ENCODE measurements at regions not wholly inside any gene's neighbourhood (a gene's known extent, or its start where the extent isn't known, plus 50 kb on each side); places are given as distances from the start of the nearest gene placed in this dataset.

DNA sequence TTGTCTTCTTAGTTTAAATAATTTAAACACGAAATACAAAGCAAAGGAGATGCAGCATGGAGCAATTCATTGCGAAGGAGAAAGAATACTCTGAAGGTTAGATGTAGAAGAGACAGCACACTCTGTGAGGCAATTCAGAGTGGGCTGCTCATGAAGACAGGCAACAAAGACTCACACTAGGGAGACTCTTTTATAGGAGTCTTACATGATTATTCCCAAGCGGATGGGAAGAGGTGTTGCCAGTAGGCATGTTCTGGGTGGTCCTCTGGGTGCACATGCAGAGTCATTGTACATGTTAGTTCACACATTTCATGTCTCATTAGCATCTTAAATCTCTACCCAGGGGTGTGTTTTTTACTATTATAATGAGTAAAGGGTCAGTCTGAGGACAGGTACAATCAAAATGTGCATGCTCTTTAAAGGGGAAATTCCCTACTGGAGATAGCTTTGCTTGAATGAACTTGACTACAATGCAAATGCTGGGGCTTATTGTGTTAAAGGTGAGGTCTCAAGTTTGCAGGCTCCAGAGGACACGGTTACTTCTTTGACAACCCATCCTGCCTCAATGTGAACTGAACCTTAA, 275.5 kb downstream of the CDH19 start:
- TF ChIP-seq, protein P1, sequence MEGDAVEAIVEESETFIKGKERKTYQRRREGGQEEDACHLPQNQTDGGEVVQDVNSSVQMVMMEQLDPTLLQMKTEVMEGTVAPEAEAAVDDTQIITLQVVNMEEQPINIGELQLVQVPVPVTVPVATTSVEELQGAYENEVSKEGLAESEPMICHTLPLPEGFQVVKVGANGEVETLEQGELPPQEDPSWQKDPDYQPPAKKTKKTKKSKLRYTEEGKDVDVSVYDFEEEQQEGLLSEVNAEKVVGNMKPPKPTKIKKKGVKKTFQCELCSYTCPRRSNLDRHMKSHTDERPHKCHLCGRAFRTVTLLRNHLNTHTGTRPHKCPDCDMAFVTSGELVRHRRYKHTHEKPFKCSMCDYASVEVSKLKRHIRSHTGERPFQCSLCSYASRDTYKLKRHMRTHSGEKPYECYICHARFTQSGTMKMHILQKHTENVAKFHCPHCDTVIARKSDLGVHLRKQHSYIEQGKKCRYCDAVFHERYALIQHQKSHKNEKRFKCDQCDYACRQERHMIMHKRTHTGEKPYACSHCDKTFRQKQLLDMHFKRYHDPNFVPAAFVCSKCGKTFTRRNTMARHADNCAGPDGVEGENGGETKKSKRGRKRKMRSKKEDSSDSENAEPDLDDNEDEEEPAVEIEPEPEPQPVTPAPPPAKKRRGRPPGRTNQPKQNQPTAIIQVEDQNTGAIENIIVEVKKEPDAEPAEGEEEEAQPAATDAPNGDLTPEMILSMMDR (conservative IDR thresholded peaks at IDR 0.05 in 1 of 2, IDR thresholded peaks at IDR 0.05 in 1 of 2; ENCODE audit: extremely low read depth in 1 of 2, insufficient read depth in 1 of 2, low read depth in 1 of 2, low read length in 2 of 2) = no peak
- no peak for TF ChIP-seq EZH2 (IDR thresholded peaks at IDR 0.05; ENCODE audit: borderline replicate concordance, low read length)

Data from mammary epithelial cell (primary cell).